Thyroid gland (tissue), 4 donors: ENCODE measurements at regions not wholly inside any gene's neighbourhood (a gene's known extent, or its start where the extent isn't known, plus 50 kb on each side); places are given as distances from the start of the nearest gene placed in this dataset.

Source experiments
- POLR2A ChIP-seq, 2 donors: fragments of 450-650 bp; IDR thresholded peaks; one replicate each; pipeline ENCODE4 v1.6.1; 2017; ENCODE audit warnings: antibody characterized with exemption in 2 of 2, mild to moderate bottlenecking in 2 of 2, moderate library complexity in 1 of 2
- TF ChIP-seq, protein P1 (sequence below), 6 experiments: fragments of 200-600 bp in 3 of 6; fragments of 450-650 bp in 3 of 6; sonication (generic) in 3 of 6; IDR thresholded peaks; one replicate each; pipeline ENCODE4 v1.5.1; 2016 to 2019; ENCODE audit warnings: antibody characterized with exemption in 6 of 6, mild to moderate bottlenecking in 2 of 6, inconsistent platforms in 1 of 6, moderate library complexity in 1 of 6

DNA sequence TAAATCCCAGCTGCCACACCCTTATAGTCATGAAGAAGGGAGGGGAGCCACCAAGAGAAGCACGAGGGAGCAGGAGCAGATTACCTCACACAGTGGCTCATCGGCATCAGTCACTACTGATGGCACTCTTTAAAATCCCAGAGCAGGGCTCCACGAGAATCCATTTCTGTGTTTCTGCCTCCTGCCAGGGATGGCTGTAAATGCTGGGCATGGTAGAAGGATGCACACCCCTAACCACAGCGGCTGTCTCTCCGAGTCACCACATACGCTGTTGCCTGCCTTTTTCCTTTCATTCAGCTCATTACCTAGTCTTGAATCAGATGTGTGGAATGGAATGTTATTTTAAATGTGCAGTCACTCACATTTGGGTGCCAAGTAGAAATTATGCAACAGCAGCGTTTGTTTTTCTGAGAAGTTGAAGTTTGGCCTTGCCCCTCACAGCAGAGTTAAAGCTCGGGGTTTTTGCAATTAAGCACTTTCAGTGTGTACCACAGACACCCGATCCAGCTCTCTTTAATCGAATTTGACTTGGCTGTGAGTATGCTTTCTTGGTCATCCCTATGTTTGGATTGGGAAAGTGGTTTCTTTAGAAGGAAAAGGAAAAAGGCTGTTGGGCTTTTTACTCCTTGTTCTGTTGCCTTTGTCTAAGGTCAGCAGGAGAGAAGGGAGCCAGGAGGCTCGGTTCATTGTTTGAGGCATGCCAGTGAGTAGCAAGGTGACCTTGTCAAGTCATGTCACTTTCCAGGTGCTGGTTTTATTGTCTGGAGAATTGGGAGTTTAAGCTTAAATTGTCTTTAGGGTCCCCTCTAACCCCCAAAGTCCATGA is 284.2 kb upstream of the TPM1 start:
- TF ChIP-seq, protein P1, sequence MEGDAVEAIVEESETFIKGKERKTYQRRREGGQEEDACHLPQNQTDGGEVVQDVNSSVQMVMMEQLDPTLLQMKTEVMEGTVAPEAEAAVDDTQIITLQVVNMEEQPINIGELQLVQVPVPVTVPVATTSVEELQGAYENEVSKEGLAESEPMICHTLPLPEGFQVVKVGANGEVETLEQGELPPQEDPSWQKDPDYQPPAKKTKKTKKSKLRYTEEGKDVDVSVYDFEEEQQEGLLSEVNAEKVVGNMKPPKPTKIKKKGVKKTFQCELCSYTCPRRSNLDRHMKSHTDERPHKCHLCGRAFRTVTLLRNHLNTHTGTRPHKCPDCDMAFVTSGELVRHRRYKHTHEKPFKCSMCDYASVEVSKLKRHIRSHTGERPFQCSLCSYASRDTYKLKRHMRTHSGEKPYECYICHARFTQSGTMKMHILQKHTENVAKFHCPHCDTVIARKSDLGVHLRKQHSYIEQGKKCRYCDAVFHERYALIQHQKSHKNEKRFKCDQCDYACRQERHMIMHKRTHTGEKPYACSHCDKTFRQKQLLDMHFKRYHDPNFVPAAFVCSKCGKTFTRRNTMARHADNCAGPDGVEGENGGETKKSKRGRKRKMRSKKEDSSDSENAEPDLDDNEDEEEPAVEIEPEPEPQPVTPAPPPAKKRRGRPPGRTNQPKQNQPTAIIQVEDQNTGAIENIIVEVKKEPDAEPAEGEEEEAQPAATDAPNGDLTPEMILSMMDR (IDR thresholded peaks at IDR 0.05), result no peak
- TF ChIP-seq POLR2A (IDR thresholded peaks at IDR 0.05), result peak in 1 of 2 donors; percentile 67
